WTC11 (cell line): ENCODE measurements at regions not wholly inside any gene's neighbourhood (a gene's known extent, or its start where the extent isn't known, plus 50 kb on each side); places are given as distances from the start of the nearest gene placed in this dataset.

ENCODE experiments used
- ATAC-seq: fragments of 200-7000 bp; cut with Tn5 transposase; 2 replicates; pipeline ENCODE4 v1.10.0; 2021; ENCODE audit warnings: mild to moderate bottlenecking, moderate library complexity
- CTCF ChIA-PET: fragments of 300-600 bp; sonication (Branson Sonifier 250); formaldehyde crosslinking; loops from one replicate; lab custom pipeline; 2021; ENCODE audit warnings: antibody characterized with exemption; lab: Charles Lee
- POLR2A ChIA-PET: fragments of 350-600 bp; sonication (Branson Sonifier 250); formaldehyde crosslinking; loops from one replicate; lab custom pipeline; 2021; ENCODE audit warnings: antibody characterized with exemption; lab: Charles Lee
- DNase-seq: peaks from one replicate; pipeline ENCODE4 v3.0.0; 2021; ENCODE audit warnings: low spot score
- H3K27ac Mint-ChIP-seq: 2 replicates; pipeline ENCODE4 v1.8.0; 2021; ENCODE audit warnings: mixed read lengths
- H3K27me3 Mint-ChIP-seq: 2 replicates; pipeline ENCODE4 v1.8.0; 2021; ENCODE audit warnings: low read depth, mild to moderate bottlenecking, moderate library complexity, mixed read lengths
- H3K36me3 Mint-ChIP-seq: 2 replicates; pipeline ENCODE4 v1.8.0; 2021; ENCODE audit warnings: mixed read lengths
- H3K4me1 Mint-ChIP-seq: 2 replicates; pipeline ENCODE4 v1.8.0; 2022; ENCODE audit warnings: mixed read lengths
- H3K4me3 Mint-ChIP-seq: 2 replicates; pipeline ENCODE4 v1.8.0; 2021; ENCODE audit warnings: mild to moderate bottlenecking, moderate library complexity, mixed read lengths
- H3K9me3 Mint-ChIP-seq: 2 replicates; pipeline ENCODE4 v1.8.0; 2021; ENCODE audit warnings: mixed read lengths
- AFF4 ChIP-seq: sonication (generic); formaldehyde crosslinking; IDR thresholded peaks from 2 replicates; pipeline ENCODE4 v1.8.1; 2023; ENCODE audit warnings: mild to moderate bottlenecking, missing genetic modification reagents, borderline replicate concordance
- GABPB1 ChIP-seq: sonication (generic); formaldehyde crosslinking; IDR thresholded peaks from 2 replicates; pipeline ENCODE4 v1.8.1; 2023; ENCODE audit warnings: mild to moderate bottlenecking, missing genetic modification reagents
- HMGA2 ChIP-seq: fragments of 250-450 bp; sonication (Bioruptor Pico); IDR thresholded peaks from 2 replicates; pipeline ENCODE4 v1.4.0; 2021; ENCODE audit warnings: mild to moderate bottlenecking, moderate library complexity
- HMGXB4 ChIP-seq: sonication (generic); formaldehyde crosslinking; IDR thresholded peaks from 2 replicates; pipeline ENCODE4 v1.8.1; 2023; ENCODE audit warnings: mild to moderate bottlenecking, moderate library complexity, missing genetic modification reagents
- MLX ChIP-seq: sonication (generic); formaldehyde crosslinking; IDR thresholded peaks from 2 replicates; pipeline ENCODE4 v1.8.1; 2023; ENCODE audit warnings: mild to moderate bottlenecking, missing genetic modification reagents, moderate library complexity
- MXD4 ChIP-seq: fragments of 250-450 bp; sonication (Bioruptor Pico); IDR thresholded peaks from 2 replicates; pipeline ENCODE4 v1.8.0; 2021; ENCODE audit warnings: mild to moderate bottlenecking, moderate library complexity, borderline replicate concordance
- NFATC4 ChIP-seq: fragments of 250-450 bp; sonication (Bioruptor Pico); IDR thresholded peaks from 2 replicates; pipeline ENCODE4 v1.9.0; 2021; ENCODE audit warnings: mild to moderate bottlenecking
- NFYB ChIP-seq: sonication (generic); formaldehyde crosslinking; conservative IDR thresholded peaks from 2 replicates; pipeline ENCODE4 v1.8.0; 2022; ENCODE audit warnings: low read depth, missing genetic modification reagents
- SMAD3 ChIP-seq: sonication (generic); formaldehyde crosslinking; IDR thresholded peaks from 2 replicates; pipeline ENCODE4 v1.8.0; 2022; ENCODE audit warnings: missing genetic modification reagents, mild to moderate bottlenecking, borderline replicate concordance
- SOX15 ChIP-seq: fragments of 250-450 bp; sonication (Bioruptor Pico); IDR thresholded peaks from 2 replicates; pipeline ENCODE4 v1.9.0; 2021; ENCODE audit warnings: mild to moderate bottlenecking
- STAT6 ChIP-seq: sonication (generic); formaldehyde crosslinking; conservative IDR thresholded peaks from 2 replicates; pipeline ENCODE4 v1.8.1; 2023; ENCODE audit warnings: mild to moderate bottlenecking, low read depth, missing genetic modification reagents, moderate library complexity
- USF1 ChIP-seq: sonication (generic); formaldehyde crosslinking; IDR thresholded peaks from 2 replicates; pipeline ENCODE4 v1.8.0; 2022; ENCODE audit warnings: mild to moderate bottlenecking, missing genetic modification reagents
- USF2 ChIP-seq: sonication (generic); formaldehyde crosslinking; IDR thresholded peaks from 2 replicates; pipeline ENCODE4 v1.8.1; 2023; ENCODE audit warnings: mild to moderate bottlenecking, missing genetic modification reagents, moderate library complexity
- ZBTB43 ChIP-seq: sonication (generic); formaldehyde crosslinking; IDR thresholded peaks from 2 replicates; pipeline ENCODE4 v1.8.1; 2023; ENCODE audit warnings: mild to moderate bottlenecking, missing genetic modification reagents
- ZNF121 ChIP-seq: sonication (generic); formaldehyde crosslinking; IDR thresholded peaks from 2 replicates; pipeline ENCODE4 v1.8.0; 2023; ENCODE audit warnings: missing genetic modification reagents
- ZNF138 ChIP-seq: sonication (generic); formaldehyde crosslinking; conservative IDR thresholded peaks from 2 replicates; pipeline ENCODE4 v1.8.1; 2022; ENCODE audit warnings: mild to moderate bottlenecking, moderate library complexity, missing genetic modification reagents
- ZNF263 ChIP-seq: sonication (generic); formaldehyde crosslinking; IDR thresholded peaks from 2 replicates; pipeline ENCODE4 v1.8.1; 2022; ENCODE audit warnings: low read depth, mild to moderate bottlenecking, moderate library complexity, missing genetic modification reagents
- ZNF281 ChIP-seq: sonication (generic); formaldehyde crosslinking; IDR thresholded peaks from 2 replicates; pipeline ENCODE4 v1.8.0; 2023; ENCODE audit warnings: mild to moderate bottlenecking, missing genetic modification reagents
- ZNF317 ChIP-seq: sonication (generic); formaldehyde crosslinking; IDR thresholded peaks from 2 replicates; pipeline ENCODE4 v1.8.1; 2023; ENCODE audit warnings: low read depth, mild to moderate bottlenecking, moderate library complexity, missing genetic modification reagents, borderline replicate concordance
- ZNF416 ChIP-seq: fragments of 250-450 bp; sonication (Bioruptor Pico); IDR thresholded peaks from 2 replicates; pipeline ENCODE4 v1.9.0; 2021; ENCODE audit warnings: mild to moderate bottlenecking, inconsistent platforms
- ZNF423 ChIP-seq: fragments of 250-450 bp; sonication (Bioruptor Pico); IDR thresholded peaks from 2 replicates; pipeline ENCODE4 v2.1.2; 2022; ENCODE audit warnings: mild to moderate bottlenecking, moderate library complexity

GRCh38 chr1:195597891-195598290 lies 1010.3 kb downstream of the KCNT2 start:
- DNase-seq (no peak), ATAC-seq (no peak)
- TF ChIP-seq MLX (CRISPR knock-in tag) (no peak), NFATC4 (CRISPR knock-in tag) (no peak), NFYB (CRISPR knock-in tag) (no peak), ZNF138 (CRISPR knock-in tag) (no peak), STAT6 (CRISPR knock-in tag) (no peak), HMGA2 (CRISPR knock-in tag) (no peak), ZNF416 (CRISPR knock-in tag) (no peak), SOX15 (no peak), GABPB1 (no peak), ZNF423 (no peak), ZNF263 (CRISPR knock-in tag) (no peak), HMGXB4 (CRISPR knock-in tag) (no peak), MXD4 (CRISPR knock-in tag) (no peak), SMAD3 (no peak), AFF4 (no peak), ZNF317 (no peak), ZBTB43 (CRISPR knock-in tag) (no peak), ZNF121 (CRISPR knock-in tag) (no peak)
- Mint-ChIP-seq H3K4me3 (no peak overlapping the region), H3K4me1 (no peaks in the 10 kb centered on the region), H3K36me3 (no peaks in the 10 kb centered on the region), H3K9me3 (peaks cover 3% of the 10 kb centered on the region; the same call in 1 of the 2 replicates), H3K27me3 (no peaks in the 10 kb centered on the region), H3K27ac (no peak overlapping the region)
- CTCF ChIA-PET, result no interaction called here
- POLR2A ChIA-PET, result no interaction called here

GRCh38 chr1:195594773-195595172 lies 1013.5 kb downstream of the KCNT2 start:
- H3K27ac Mint-ChIP-seq, result no peak overlapping the region
- H3K27me3 Mint-ChIP-seq, result no peaks in the 10 kb centered on the region
- no peaks in the 10 kb centered on the region for H3K4me1 Mint-ChIP-seq
- no peak for DNase-seq
- POLR2A ChIA-PET, result no interaction called here
- no peak for ATAC-seq
- no peaks in the 10 kb centered on the region for H3K9me3 Mint-ChIP-seq
- H3K36me3 Mint-ChIP-seq, result no peaks in the 10 kb centered on the region
- no peak overlapping the region for H3K4me3 Mint-ChIP-seq
- CTCF ChIA-PET, result no interaction called here
- no peak for TF ChIP-seq ZNF281 (CRISPR knock-in tag)
- no peak for TF ChIP-seq USF1 (CRISPR knock-in tag)
- TF ChIP-seq USF2 (CRISPR knock-in tag), result no peak
